Mucosa of descending colon (tissue), 3 donors: ENCODE measurements at regions not wholly inside any gene's neighbourhood (a gene's known extent, or its start where the extent isn't known, plus 50 kb on each side); places are given as distances from the start of the nearest gene placed in this dataset.

ENCODE experiments used
- ATAC-seq: fragments of 200-7000 bp; cut with Tn5 transposase; one replicate; pipeline ENCODE4 v1.9.1; 2020; ENCODE audit warnings: mild to moderate bottlenecking, moderate library complexity
- DNase-seq, 3 donors: peaks; one replicate each; pipeline ENCODE4 v3.0.0-alpha.2; 2020
- H3K36me3 ChIP-seq: fragments of 200-600 bp; one replicate; pipeline ENCODE4 v1.8.0; 2021; ENCODE audit warnings: low read depth, mild to moderate bottlenecking
- H3K4me1 ChIP-seq: fragments of 200-600 bp; one replicate; pipeline ENCODE4 v1.8.0; 2021; ENCODE audit warnings: low read depth, mild to moderate bottlenecking
- H3K4me3 ChIP-seq: fragments of 200-600 bp; one replicate; pipeline ENCODE4 v1.8.0; 2021; ENCODE audit warnings: mild to moderate bottlenecking
- H3K9me3 ChIP-seq: fragments of 200-600 bp; one replicate; pipeline ENCODE4 v1.8.0; 2021; ENCODE audit warnings: mild to moderate bottlenecking
- CTCF ChIP-seq: fragments of 200-600 bp; IDR thresholded peaks from one replicate; pipeline ENCODE4 v1.8.0; 2022; ENCODE audit warnings: antibody characterized with exemption, mild to moderate bottlenecking
- intact Hi-C, 2 donors: fragments of 100-400 bp; cut with DNase I in 1 of 2; cut with micrococcal nuclease in 1 of 2; formaldehyde crosslinking; loops; one replicate each; pipeline versions ENCODE4 v1.11.0 to v1.11.1; 2022; cut with DNase I, micrococcal nuclease
- donor health status: DM: no; HTN: no; CAD: no; lungs with moderate emphysema.
- donor health status: DM: no; HTN: no; CAD: no.
- donor health status: DM: no; HTN: yes; CAD: no.

GRCh38 chr7:114008696-114009095 is 89.9 kb upstream of the PPP1R3A start:
- no peak for DNase-seq
- Histone ChIP-seq H3K36me3 (no peaks in the 10 kb centered on the region), H3K9me3 (no peaks in the 10 kb centered on the region), H3K4me1 (no peaks in the 10 kb centered on the region), H3K4me3 (no peak overlapping the region)
- TF ChIP-seq CTCF = no peak
- intact Hi-C loops = no loop called here
- no peak for ATAC-seq

GRCh38 chr7:114007386-114007785 is 88.6 kb upstream of the PPP1R3A start:
- TF ChIP-seq CTCF = no peak
- DNase-seq (no peak), ATAC-seq (no peak)
- Histone ChIP-seq H3K4me1 (no peaks in the 10 kb centered on the region), H3K9me3 (no peaks in the 10 kb centered on the region), H3K36me3 (no peaks in the 10 kb centered on the region), H3K4me3 (no peak overlapping the region)
- intact Hi-C loops = no loop called here

GRCh38 chr7:113998934-113999333 is 80.1 kb upstream of the PPP1R3A start:
- Histone ChIP-seq H3K4me3 (no peak overlapping the region), H3K36me3 (no peaks in the 10 kb centered on the region), H3K4me1 (no peaks in the 10 kb centered on the region), H3K9me3 (no peaks in the 10 kb centered on the region)
- TF ChIP-seq CTCF = no peak
- DNase-seq (no peak), ATAC-seq (no peak)
- intact Hi-C loops = no loop called here

- no peak for TF ChIP-seq CTCF
These were observed 77.6 kb upstream of the PPP1R3A start for GRCh38 chr7:113996405-113996804.

GRCh38 chr7:113986216-113986615 is 67.4 kb upstream of the PPP1R3A start:
- no peaks in the 10 kb centered on the region for H3K4me1 ChIP-seq
- ATAC-seq (no peak), DNase-seq (no peak)
- intact Hi-C loops = no loop called here
- no peaks in the 10 kb centered on the region for H3K36me3 ChIP-seq
- no peaks in the 10 kb centered on the region for H3K9me3 ChIP-seq
- TF ChIP-seq CTCF = no peak
- H3K4me3 ChIP-seq = no peak overlapping the region

More at GRCh38 chr7:113996405-113996804, 77.6 kb upstream of the PPP1R3A start:
- Histone ChIP-seq H3K36me3 (no peaks in the 10 kb centered on the region), H3K4me3 (no peak overlapping the region), H3K9me3 (no peaks in the 10 kb centered on the region), H3K4me1 (no peaks in the 10 kb centered on the region)
- no peak for ATAC-seq
- no peak for DNase-seq
- intact Hi-C loops = no loop called here

GRCh38 chr7:113976508-113976907 is 57.7 kb upstream of the PPP1R3A start:
- Histone ChIP-seq H3K36me3 (no peaks in the 10 kb centered on the region), H3K4me3 (no peak overlapping the region), H3K9me3 (no peaks in the 10 kb centered on the region), H3K4me1 (no peaks in the 10 kb centered on the region)
- DNase-seq = no peak
- ATAC-seq = no peak
- intact Hi-C loops = no loop called here
- TF ChIP-seq CTCF = no peak
